IgD-negative memory B cell (primary cell): ENCODE measurements at regions not wholly inside any gene's neighbourhood (a gene's known extent, or its start where the extent isn't known, plus 50 kb on each side); places are given as distances from the start of the nearest gene placed in this dataset.

Source experiments
- H3K27ac Mint-ChIP-seq, 3 donors: one replicate each; pipeline ENCODE4 v1.8.0; 2020 to 2022; ENCODE audit warnings: mild to moderate bottlenecking in 3 of 3, mixed read lengths in 3 of 3, moderate library complexity in 1 of 3
- H3K27me3 Mint-ChIP-seq: one replicate; pipeline ENCODE4 v1.8.0; 2021; ENCODE audit warnings: mixed read lengths
- H3K36me3 Mint-ChIP-seq: one replicate; pipeline ENCODE4 v1.8.0; 2020; ENCODE audit warnings: mild to moderate bottlenecking, mixed read lengths
- H3K4me1 Mint-ChIP-seq, 3 donors: one replicate each; pipeline ENCODE4 v1.8.0; 2020 to 2022; ENCODE audit warnings: mixed read lengths in 3 of 3, mild to moderate bottlenecking in 1 of 3
- H3K4me3 Mint-ChIP-seq, 4 donors: one replicate each; pipeline ENCODE4 v1.8.0; 2020 to 2022; ENCODE audit warnings: mild to moderate bottlenecking in 4 of 4, mixed read lengths in 4 of 4, moderate library complexity in 3 of 4
- H3K9me3 Mint-ChIP-seq, 3 donors: one replicate each; pipeline ENCODE4 v1.8.0; 2020 to 2021; ENCODE audit warnings: mixed read lengths in 3 of 3, mild to moderate bottlenecking in 1 of 3

DNA sequence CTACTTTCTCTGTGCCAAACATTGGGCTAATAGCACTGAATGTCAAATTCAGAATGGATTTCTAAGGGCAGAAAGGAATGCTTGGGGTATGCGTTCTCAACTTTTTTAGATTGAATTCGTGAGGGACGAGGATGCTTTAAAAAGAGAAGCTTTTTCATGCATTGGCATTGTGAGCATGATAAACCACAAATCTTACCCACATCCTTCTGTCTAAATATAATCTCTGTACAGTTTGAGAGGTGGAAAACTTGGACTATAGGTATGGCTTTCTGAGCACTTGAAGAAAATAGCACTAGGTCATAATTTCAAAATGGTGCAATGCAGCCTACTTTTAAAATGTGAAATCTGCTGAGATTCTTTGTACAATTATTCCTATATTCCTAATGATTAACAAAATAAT lies 71.4 kb upstream of the HHIP start:
- peaks cover 4% of the 10 kb centered on the region for H3K27me3 Mint-ChIP-seq
- no peaks in the 10 kb centered on the region for H3K9me3 Mint-ChIP-seq
- H3K4me1 Mint-ChIP-seq, result no peaks in the 10 kb centered on the region
- H3K4me3 Mint-ChIP-seq, result no peak overlapping the region
- no peak overlapping the region for H3K27ac Mint-ChIP-seq
- H3K36me3 Mint-ChIP-seq, result no peaks in the 10 kb centered on the region

DNA sequence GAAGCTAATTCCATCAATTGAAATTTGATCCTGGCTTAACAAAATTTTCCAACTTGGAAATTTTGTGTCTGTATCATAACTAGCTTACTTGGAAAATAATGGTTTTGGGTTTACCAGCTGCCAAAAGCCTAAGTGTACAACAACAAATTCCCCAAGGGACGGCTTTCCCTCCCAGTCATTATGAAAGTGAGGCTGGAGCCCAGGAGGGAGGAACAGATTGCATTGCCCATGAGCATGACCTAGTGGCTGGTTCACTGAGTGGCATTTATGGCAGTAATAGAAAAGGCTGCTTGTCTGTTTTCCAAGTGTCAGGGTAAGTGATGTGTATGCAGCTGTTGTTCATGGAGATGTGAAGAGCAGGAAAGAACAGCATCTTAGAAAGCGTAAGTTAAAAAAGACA lies 70.8 kb upstream of the HHIP start:
- Mint-ChIP-seq H3K36me3 (no peaks in the 10 kb centered on the region), H3K4me1 (no peaks in the 10 kb centered on the region), H3K27ac (no peak overlapping the region), H3K9me3 (no peaks in the 10 kb centered on the region), H3K27me3 (peaks cover 4% of the 10 kb centered on the region), H3K4me3 (no peak overlapping the region)

DNA sequence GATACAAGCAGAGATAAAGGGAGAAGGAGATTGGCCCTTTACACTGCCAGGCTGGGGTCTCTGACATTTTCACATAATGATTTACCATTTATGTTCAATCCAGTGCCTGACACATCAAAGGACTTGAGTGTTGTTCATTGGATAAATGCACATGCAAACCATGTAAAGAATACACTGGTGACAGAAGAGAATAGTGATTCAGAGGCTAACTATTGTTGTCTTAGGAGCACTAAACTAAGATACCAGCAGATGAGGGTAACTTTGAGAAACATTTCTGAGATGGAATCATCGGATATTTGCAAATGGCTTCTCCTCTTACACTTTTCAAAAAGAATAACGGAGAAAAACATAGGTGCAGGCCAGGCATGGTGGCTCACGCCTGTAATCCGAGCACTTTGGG lies 67.3 kb upstream of the HHIP start:
- Mint-ChIP-seq H3K36me3 (no peaks in the 10 kb centered on the region), H3K27ac (no peak overlapping the region), H3K4me3 (no peak overlapping the region), H3K27me3 (peaks cover 6% of the 10 kb centered on the region), H3K9me3 (no peaks in the 10 kb centered on the region), H3K4me1 (no peaks in the 10 kb centered on the region)

DNA sequence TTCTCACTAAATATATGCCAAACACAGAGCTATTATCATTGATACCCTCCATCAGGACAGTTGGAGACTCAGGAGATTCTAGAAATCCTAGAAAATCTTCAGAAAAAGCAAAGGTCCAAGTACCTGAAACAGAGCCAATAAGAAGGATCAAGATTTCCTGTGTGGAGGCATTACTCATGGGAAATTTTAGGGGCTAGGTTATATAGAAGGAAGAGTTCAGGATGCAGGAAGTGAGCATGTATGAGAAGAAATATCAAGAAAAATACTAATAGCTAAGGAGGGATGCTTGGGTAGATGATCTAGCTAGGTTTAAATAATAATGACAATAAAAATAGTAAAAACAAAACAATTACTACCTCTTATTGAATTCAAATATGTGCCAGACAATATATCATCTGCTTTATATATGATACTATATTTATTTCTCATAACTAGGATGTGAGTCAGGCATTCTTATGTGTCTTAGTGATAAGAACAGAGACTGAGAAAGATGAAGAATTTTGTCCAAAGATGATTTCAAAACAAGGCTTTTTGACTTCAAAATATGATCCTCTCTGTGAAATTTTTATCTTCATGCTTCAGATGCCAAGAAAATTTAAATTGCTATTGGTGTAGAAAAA lies 66.4 kb upstream of the HHIP start:
- no peak overlapping the region for H3K27ac Mint-ChIP-seq
- H3K4me1 Mint-ChIP-seq, result no peaks in the 10 kb centered on the region
- H3K27me3 Mint-ChIP-seq, result peaks cover 6% of the 10 kb centered on the region
- no peak overlapping the region for H3K4me3 Mint-ChIP-seq
- H3K9me3 Mint-ChIP-seq, result no peaks in the 10 kb centered on the region
- no peaks in the 10 kb centered on the region for H3K36me3 Mint-ChIP-seq

DNA sequence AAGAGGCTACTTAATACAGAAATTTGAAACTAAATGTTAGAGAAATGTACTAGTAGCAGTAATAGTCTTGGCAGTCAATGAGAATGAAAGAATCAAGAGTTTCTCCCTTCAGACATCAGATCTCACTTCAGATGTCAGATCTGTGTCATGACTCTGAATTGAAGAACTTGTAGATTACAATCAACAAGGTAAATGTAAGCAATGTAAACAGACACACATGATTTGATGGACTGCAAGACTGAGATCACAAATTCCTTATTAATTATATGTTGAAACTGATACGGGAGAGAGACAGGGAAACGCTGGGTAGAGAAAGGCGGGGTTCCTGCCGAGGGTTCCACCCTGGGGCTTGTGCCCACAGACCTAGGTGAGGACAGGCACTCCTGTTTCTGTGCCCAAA lies 65.5 kb upstream of the HHIP start:
- Mint-ChIP-seq H3K27me3 (peaks cover 6% of the 10 kb centered on the region), H3K9me3 (no peaks in the 10 kb centered on the region), H3K36me3 (no peaks in the 10 kb centered on the region), H3K4me1 (no peaks in the 10 kb centered on the region), H3K4me3 (no peak overlapping the region), H3K27ac (no peak overlapping the region)

DNA sequence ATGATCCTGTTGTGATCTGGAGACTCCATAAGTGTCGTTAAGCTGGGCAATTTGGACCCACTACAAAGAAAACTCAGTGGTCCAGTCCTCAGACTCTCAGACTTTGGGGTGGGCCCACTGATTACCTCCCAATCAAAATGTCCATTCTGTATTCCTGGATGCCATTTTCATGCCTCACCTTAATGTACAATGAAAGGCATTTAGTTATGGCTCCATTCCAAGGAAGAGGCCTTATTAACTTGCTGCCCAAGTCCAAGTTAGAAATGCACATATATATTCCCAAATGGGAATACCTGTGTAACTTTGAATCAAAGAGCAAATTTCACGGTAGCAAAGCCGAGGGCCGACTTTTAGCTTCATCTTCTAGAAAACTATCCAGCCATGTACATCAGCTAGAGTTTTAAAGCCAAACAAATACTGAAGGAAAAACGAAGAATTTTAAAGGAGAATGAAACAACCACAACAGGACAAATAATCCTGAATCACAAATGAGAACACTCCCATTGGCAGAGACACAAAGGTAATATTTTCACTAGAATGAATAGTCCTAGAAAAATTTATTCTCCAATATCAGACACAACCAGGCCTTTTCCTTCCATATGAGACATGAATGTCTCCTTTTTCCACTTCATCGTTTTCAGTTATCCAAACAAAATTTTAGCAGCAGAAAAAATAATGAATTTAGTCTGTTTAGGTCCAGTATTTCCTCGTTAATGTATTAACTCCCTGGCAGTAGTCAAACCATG lies 63.7 kb upstream of the HHIP start:
- Mint-ChIP-seq H3K27me3 (peaks cover 6% of the 10 kb centered on the region), H3K4me1 (no peaks in the 10 kb centered on the region), H3K9me3 (peaks cover 0 to 2% (median 0%) of the 10 kb centered on the region in 3 donors), H3K4me3 (no peak overlapping the region), H3K27ac (no peak overlapping the region), H3K36me3 (no peaks in the 10 kb centered on the region)

DNA sequence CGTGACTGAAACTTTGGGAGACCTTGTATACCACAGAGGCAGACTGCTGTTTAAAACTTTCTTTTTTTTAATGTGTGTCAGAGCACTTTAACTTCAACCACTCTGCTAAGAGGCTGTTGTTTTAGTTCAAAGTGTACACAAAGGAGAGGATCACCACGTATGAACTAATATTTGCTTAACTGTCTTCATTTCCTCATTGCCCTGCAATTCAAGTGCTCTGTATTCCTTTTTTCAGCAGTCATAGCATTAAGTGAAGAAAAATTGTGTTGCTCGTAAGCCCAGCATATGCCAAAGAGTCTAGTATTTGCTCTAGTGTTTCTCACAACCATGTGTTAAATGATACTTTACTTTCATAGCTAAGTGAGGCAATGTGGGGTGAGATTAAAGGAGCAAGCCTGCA lies 63.0 kb upstream of the HHIP start:
- H3K27me3 Mint-ChIP-seq, result peaks cover 6% of the 10 kb centered on the region
- no peak overlapping the region for H3K27ac Mint-ChIP-seq
- peaks cover 0 to 6% (median 6%) of the 10 kb centered on the region in 3 donors for H3K9me3 Mint-ChIP-seq
- no peaks in the 10 kb centered on the region for H3K36me3 Mint-ChIP-seq
- no peaks in the 10 kb centered on the region for H3K4me1 Mint-ChIP-seq
- no peak overlapping the region for H3K4me3 Mint-ChIP-seq

DNA sequence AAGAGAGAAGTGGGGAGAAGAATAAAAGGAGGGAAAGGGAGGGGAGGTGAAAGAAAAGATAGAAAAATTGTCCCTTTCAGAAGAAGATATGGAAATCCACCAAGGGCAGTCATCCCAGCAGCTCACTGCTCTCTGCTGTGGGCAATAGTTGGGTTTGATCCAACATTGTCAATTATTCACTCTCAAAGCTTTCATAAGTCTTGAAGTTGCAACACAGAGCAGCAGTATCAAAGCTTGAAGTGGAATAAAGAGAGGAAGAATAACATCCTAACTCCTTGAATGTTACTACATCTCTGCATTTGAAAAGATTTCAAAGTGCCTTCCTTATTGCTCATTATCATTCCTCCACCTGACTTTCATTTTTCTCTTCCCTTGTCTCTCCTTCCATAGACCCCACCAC lies 62.3 kb upstream of the HHIP start:
- H3K36me3 Mint-ChIP-seq, result no peaks in the 10 kb centered on the region
- peaks cover 0 to 9% (median 6%) of the 10 kb centered on the region in 3 donors for H3K9me3 Mint-ChIP-seq
- H3K4me1 Mint-ChIP-seq, result no peaks in the 10 kb centered on the region
- H3K27me3 Mint-ChIP-seq, result peaks cover 5% of the 10 kb centered on the region
- H3K27ac Mint-ChIP-seq, result no peak overlapping the region
- H3K4me3 Mint-ChIP-seq, result no peak overlapping the region

DNA sequence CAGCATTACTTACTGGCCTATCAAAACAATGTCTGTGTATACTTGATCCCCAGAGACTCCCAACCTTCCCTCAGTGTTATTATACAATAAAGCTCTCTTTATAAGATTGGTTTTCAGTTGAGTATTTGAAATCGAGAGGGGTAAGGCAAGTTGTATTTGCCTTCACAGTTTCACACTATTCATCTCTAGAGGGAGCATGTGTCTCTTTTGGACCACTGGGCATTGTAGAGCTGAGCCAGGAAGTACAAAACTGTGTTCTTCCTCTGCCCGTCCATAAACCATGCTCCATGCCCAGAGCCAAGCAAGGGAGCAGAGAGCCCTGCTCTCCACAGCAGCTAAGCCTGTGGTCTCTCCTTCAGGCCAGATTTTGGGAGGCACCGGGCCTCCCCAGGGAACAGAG lies 61.5 kb upstream of the HHIP start:
- no peak overlapping the region for H3K27ac Mint-ChIP-seq
- no peaks in the 10 kb centered on the region for H3K36me3 Mint-ChIP-seq
- H3K9me3 Mint-ChIP-seq, result peaks cover 0 to 9% (median 6%) of the 10 kb centered on the region in 3 donors

DNA sequence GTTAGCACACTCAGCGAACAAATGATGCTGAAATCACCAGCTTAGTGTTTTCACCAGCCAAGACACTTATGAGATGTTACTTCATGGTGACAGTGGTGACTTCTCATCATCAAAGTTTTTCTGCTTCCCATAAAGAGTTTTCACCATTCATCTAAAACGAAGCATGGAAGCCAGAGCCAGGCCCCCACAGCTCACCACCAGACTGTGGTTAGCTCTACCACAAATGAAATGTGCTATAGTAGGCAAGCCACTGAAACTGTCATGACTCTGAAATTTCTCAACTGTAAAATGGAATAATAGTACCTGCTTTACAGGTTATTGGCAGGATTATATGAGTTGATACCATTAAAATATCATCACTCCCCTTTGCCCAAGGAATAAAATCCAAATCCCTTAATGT lies 56.4 kb upstream of the HHIP start:
- Mint-ChIP-seq H3K4me3 (no peak overlapping the region), H3K9me3 (peaks cover 0 to 16% (median 6%) of the 10 kb centered on the region in 3 donors), H3K36me3 (no peaks in the 10 kb centered on the region), H3K27me3 (peaks cover 2% of the 10 kb centered on the region), H3K4me1 (no peaks in the 10 kb centered on the region), H3K27ac (no peak overlapping the region)

More for the DNA sequence above, 61.5 kb upstream of the HHIP start:
- Mint-ChIP-seq H3K4me1 (no peaks in the 10 kb centered on the region), H3K27me3 (peaks cover 2% of the 10 kb centered on the region), H3K4me3 (no peak overlapping the region)

DNA sequence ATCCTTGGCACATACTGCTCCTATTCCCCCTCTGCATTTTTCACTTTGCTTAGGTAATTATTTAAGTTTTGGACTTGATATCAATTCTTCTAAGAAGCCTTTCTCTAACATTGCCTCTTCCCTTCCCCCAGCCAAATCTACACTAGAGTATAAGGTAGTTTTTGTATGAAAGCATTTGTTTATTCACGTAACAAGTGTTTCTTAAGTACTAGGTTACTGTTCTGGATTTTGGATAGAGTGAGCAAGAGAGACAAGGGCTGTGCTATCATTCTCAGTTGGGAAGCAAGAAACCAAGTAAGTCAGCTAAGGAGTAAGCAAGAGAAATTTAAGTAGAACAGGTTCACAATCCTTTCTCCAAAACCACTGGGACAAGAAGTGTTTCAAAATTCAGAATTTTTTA lies 55.9 kb upstream of the HHIP start:
- no peak overlapping the region for H3K27ac Mint-ChIP-seq
- no peak overlapping the region for H3K4me3 Mint-ChIP-seq
- H3K9me3 Mint-ChIP-seq, result peaks cover 0 to 16% (median 6%) of the 10 kb centered on the region in 3 donors
- peaks cover 2% of the 10 kb centered on the region for H3K27me3 Mint-ChIP-seq
- H3K36me3 Mint-ChIP-seq, result no peaks in the 10 kb centered on the region
- H3K4me1 Mint-ChIP-seq, result no peaks in the 10 kb centered on the region

DNA sequence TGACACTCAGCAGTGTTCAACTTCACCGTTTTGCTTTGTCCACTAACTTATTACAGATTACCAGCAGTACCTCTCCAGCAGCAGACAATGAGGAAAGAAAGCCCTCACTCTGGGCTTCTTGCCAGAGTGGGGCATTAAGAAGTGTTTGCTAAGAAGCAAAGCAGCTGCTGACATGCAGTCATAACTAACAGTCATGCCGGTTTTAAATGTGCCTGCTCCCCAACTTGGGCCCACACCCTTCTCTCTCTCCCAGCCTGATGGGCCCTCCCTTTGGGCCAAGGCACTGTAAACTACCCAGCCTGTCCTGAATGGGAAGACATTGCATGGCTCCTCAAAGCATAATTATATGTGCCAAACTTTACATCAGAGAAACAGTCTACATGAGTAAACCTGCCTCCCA lies 54.6 kb upstream of the HHIP start:
- Mint-ChIP-seq H3K9me3 (peaks cover 0 to 16% (median 4%) of the 10 kb centered on the region in 3 donors), H3K36me3 (peaks cover under 1% of the 10 kb centered on the region), H3K27me3 (peaks cover 2% of the 10 kb centered on the region), H3K4me3 (peak overlapping the region in 1 of 4 donors; percentile 40), H3K27ac (peak overlapping the region in 1 of 3 donors; percentile 29), H3K4me1 (no peaks in the 10 kb centered on the region)

DNA sequence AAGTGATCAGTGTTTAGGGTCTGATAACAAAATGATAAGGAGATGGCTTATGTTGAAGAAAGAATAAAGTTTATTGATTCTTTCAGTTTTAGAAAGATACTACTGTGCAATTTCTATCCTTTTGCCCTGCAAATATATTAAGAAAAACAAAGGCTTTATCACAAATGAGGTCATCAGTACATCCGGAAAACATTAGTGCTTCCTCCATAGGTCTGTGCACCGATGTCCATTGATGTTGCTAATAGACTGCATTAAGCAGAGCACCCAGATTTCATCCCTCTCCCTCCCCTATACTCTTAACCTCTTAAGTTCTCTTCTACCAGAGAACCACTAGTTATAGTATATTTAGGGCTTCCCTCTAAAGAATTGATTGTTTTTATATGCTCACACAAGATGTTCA lies 53.7 kb upstream of the HHIP start:
- H3K36me3 Mint-ChIP-seq, result peaks cover 2% of the 10 kb centered on the region
- H3K9me3 Mint-ChIP-seq, result peaks cover 0 to 16% (median 4%) of the 10 kb centered on the region in 3 donors
- H3K27ac Mint-ChIP-seq, result no peak overlapping the region
- H3K27me3 Mint-ChIP-seq, result peaks cover 2% of the 10 kb centered on the region
- H3K4me1 Mint-ChIP-seq, result no peaks in the 10 kb centered on the region
- no peak overlapping the region for H3K4me3 Mint-ChIP-seq

DNA sequence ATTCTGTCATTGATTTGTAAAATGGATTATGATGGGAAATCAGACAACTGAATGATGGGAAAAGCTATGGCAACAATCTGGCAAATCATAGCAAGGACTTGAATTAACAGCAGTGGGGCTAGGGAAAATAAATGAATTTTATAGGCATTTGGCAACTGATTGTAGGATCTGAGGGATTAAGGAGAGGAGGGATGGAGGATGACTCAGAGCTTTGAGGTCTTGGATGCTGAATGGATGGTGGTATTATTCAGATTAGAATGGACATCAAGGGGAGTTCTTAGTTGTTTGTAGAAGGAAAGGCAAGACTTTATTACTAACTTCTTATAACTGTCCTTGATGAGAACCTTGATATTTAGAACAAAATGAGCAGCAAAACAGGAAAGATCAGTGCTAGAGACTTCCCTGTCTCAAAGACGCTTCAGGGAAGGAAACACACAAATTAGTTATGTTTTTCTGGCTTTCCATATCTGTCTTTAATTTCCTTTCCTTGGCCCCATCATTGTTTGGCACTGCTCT lies 51.4 kb upstream of the HHIP start:
- H3K27me3 Mint-ChIP-seq, result peaks cover 2% of the 10 kb centered on the region

DNA sequence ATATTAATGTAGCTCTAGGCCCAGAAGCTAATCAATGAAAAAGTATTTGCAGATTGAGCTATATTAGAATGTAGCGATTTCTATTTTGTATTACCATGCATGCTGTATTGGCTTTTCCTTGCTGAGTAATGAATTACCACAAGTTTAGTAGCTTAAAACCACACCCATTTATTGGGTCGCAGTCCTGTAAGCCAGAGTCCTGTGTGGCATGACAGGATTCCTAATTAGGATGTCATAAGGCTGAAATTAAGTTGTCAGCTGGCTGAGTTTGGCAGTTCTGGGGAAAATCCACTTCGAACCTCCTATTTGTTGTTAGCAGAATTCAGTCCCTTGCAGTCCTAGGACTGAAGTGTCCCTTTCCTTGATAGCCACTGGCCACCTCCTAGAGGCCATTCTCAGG lies 50.3 kb upstream of the HHIP start:
- peaks cover 2% of the 10 kb centered on the region for H3K27me3 Mint-ChIP-seq

More for the DNA sequence above, 51.4 kb upstream of the HHIP start:
- H3K27ac Mint-ChIP-seq, result no peak overlapping the region
- H3K36me3 Mint-ChIP-seq, result peaks cover 2% of the 10 kb centered on the region
- H3K4me3 Mint-ChIP-seq, result no peak overlapping the region
- no peaks in the 10 kb centered on the region for H3K4me1 Mint-ChIP-seq
- H3K9me3 Mint-ChIP-seq, result peaks cover 0 to 7% (median 0%) of the 10 kb centered on the region in 3 donors

More for the DNA sequence above, 50.3 kb upstream of the HHIP start:
- Mint-ChIP-seq H3K36me3 (peaks cover 2% of the 10 kb centered on the region), H3K27ac (no peak overlapping the region), H3K9me3 (peaks cover 0 to 9% (median 3%) of the 10 kb centered on the region in 3 donors), H3K4me1 (no peaks in the 10 kb centered on the region), H3K4me3 (no peak overlapping the region)
